Endothelial cell of umbilical vein (primary cell): ENCODE measurements at regions not wholly inside any gene's neighbourhood (a gene's known extent, or its start where the extent isn't known, plus 50 kb on each side); places are given as distances from the start of the nearest gene placed in this dataset.

Source experiments
- BruUV-seq: library from RNA; stranded (reverse); fragments of 400-500 nt; replicated peaks from 2 replicates; lab custom pipeline; 2021; lab: Mats Ljungman, UMichigan
- CTCF ChIA-PET: fragments of 300-600, 350-600 bp; sonication (Branson Sonifier 250); formaldehyde crosslinking; loops from one replicate; lab custom pipeline; 2021; ENCODE audit warnings: antibody characterized with exemption, inconsistent platforms; lab: Charles Lee
- POLR2A ChIA-PET: fragments of 300-600, 350-600 bp; sonication (Branson Sonifier 250); formaldehyde crosslinking; loops from one replicate; lab custom pipeline; 2021; ENCODE audit warnings: antibody characterized with exemption, inconsistent platforms; lab: Charles Lee
- DNase-seq: peaks from one replicate; pipeline ENCODE4 v3.0.0-alpha.2; 2011; ENCODE audit warnings: low read depth, low spot score
- FAIRE-seq: peaks from 2 replicates; lab custom pipeline; 2011; peaks lifted over from hg19 to GRCh38; lab: Jason Lieb, UNC
- H2AFZ ChIP-seq: 2 replicates; pipeline ENCODE4 v1.6.0; 2012; ENCODE audit warnings: low read depth, low read length, control low read depth, inconsistent platforms
- H3K27ac ChIP-seq: 2 replicates; pipeline ENCODE4 v1.5.1; 2011; ENCODE audit warnings: low read depth, mild to moderate bottlenecking, control low read depth, low read length, moderate library complexity; ENCODE audit not compliant: insufficient read depth
- H3K27me3 ChIP-seq, 2 experiments: 2 replicates each; pipeline versions ENCODE4 v1.6.0 to v1.6.1; 2011; ENCODE audit warnings: low read length in 2 of 2, mixed read lengths in 1 of 2; ENCODE audit not compliant: control insufficient read depth in 2 of 2, insufficient read depth in 2 of 2
- H3K36me3 ChIP-seq, 2 experiments: 2 replicates in 1 of 2; 3 replicates in 1 of 2; pipeline ENCODE4 v1.5.1; 2011; ENCODE audit warnings: low read length in 2 of 2, mild to moderate bottlenecking in 1 of 2, moderate library complexity in 1 of 2; ENCODE audit not compliant: control insufficient read depth in 2 of 2, insufficient read depth in 2 of 2; ENCODE audit errors: extremely low read depth in 1 of 2
- H3K4me1 ChIP-seq: 3 replicates; pipeline ENCODE4 v1.5.1; 2011; ENCODE audit warnings: mild to moderate bottlenecking, low read length; ENCODE audit not compliant: control insufficient read depth, insufficient read depth; ENCODE audit errors: extremely low read depth
- H3K4me2 ChIP-seq: 2 replicates; pipeline ENCODE4 v1.6.1; 2011; ENCODE audit warnings: low read length, control low read depth, mixed read lengths; ENCODE audit not compliant: insufficient read depth
- H3K4me3 ChIP-seq, 3 experiments: fragments of 200-600 bp in 1 of 3; sonication (generic), shearing (Covaris generic) in 1 of 3; replicated peaks in 1 of 3; 2 replicates each; pipeline ENCODE4 v1.5.1; 2011 to 2016; ENCODE audit warnings: control low read depth in 3 of 3, low read length in 3 of 3, mild to moderate bottlenecking in 2 of 3, inconsistent platforms in 1 of 3, low read depth in 1 of 3, moderate library complexity in 1 of 3; ENCODE audit not compliant: insufficient read depth in 1 of 3
- H3K79me2 ChIP-seq: 2 replicates; pipeline ENCODE4 v1.6.0; 2012; ENCODE audit warnings: low read length, inconsistent platforms; ENCODE audit not compliant: control insufficient read depth, insufficient read depth
- H3K9ac ChIP-seq: replicated peaks from 2 replicates; pipeline ENCODE3; 2011; ENCODE audit warnings: low read length, control low read depth; ENCODE audit not compliant: insufficient read depth; ENCODE audit errors: extremely low read depth
- H3K9me1 ChIP-seq: replicated peaks from 3 replicates; pipeline ENCODE4 v1.6.0; 2011; ENCODE audit warnings: mild to moderate bottlenecking, low read length; ENCODE audit not compliant: control insufficient read depth, insufficient read depth; ENCODE audit errors: extremely low read depth
- H3K9me3 ChIP-seq: replicated peaks from 2 replicates; pipeline ENCODE4 v1.5.1; 2012; ENCODE audit warnings: low read length, inconsistent platforms; ENCODE audit not compliant: control insufficient read depth, insufficient read depth
- H4K20me1 ChIP-seq: replicated peaks from 2 replicates; pipeline ENCODE3; 2011; ENCODE audit warnings: mild to moderate bottlenecking, low read length; ENCODE audit not compliant: control insufficient read depth, insufficient read depth; ENCODE audit errors: extremely low read depth
- EZH2 ChIP-seq: IDR thresholded peaks from 2 replicates; pipeline ENCODE4 v1.6.1; 2012; ENCODE audit warnings: borderline replicate concordance, low read depth, mild to moderate bottlenecking, moderate library complexity, low read length, inconsistent platforms; ENCODE audit not compliant: severe bottlenecking
- FOS ChIP-seq: IDR thresholded peaks from 2 replicates; pipeline ENCODE4 v1.6.1; 2011; ENCODE audit warnings: mild to moderate bottlenecking, low read length, moderate library complexity, borderline replicate concordance; ENCODE audit not compliant: insufficient read depth
- GATA2 ChIP-seq: IDR thresholded peaks from 2 replicates; pipeline ENCODE4 v1.7.0; 2011; ENCODE audit warnings: low read depth, mild to moderate bottlenecking, moderate library complexity, mixed read lengths, low read length; ENCODE audit not compliant: insufficient read length, insufficient read depth
- JUN ChIP-seq: IDR thresholded peaks from 2 replicates; pipeline ENCODE4 v1.6.1; 2011; ENCODE audit warnings: borderline replicate concordance, low read depth; ENCODE audit not compliant: insufficient read length, insufficient read depth
- MYC ChIP-seq: IDR thresholded peaks from one replicate; pipeline ENCODE4 v1.6.1; 2011; ENCODE audit warnings: mild to moderate bottlenecking, low read depth, low read length
- POLR2A ChIP-seq: IDR thresholded peaks from 2 replicates; pipeline ENCODE4 v1.6.1; 2012; ENCODE audit warnings: low read depth, mild to moderate bottlenecking, control low read depth, low read length
- POLR2AphosphoS5 ChIP-seq: IDR thresholded peaks from 2 replicates; pipeline ENCODE4 v1.6.1; 2012; ENCODE audit warnings: low read depth, mild to moderate bottlenecking, control low read depth, low read length, moderate library complexity; ENCODE audit not compliant: insufficient read depth
- dilution Hi-C: fragments of 300-500 bp; cut with MboI; formaldehyde crosslinking; loops from one replicate; pipeline ENCODE4 v1.15.0; 2019; ENCODE audit warnings: low sequenced_read_pairs; ENCODE audit not compliant: extremely low pct_ligation_motif_present
- intact Hi-C: fragments of 100-400 bp; cut with micrococcal nuclease; formaldehyde crosslinking; loops from one replicate; pipeline ENCODE4 v1.10.0; 2022
- TF ChIP-seq, protein P1 (sequence below), 2 donors: IDR thresholded peaks; 1 replicate in 1 of 2; 2 replicates in 1 of 2; pipeline ENCODE4 v1.5.1; 2011; ENCODE audit warnings: low read length in 2 of 2, mild to moderate bottlenecking in 2 of 2, moderate library complexity in 2 of 2, control low read depth in 1 of 2, inconsistent platforms in 1 of 2, low read depth in 1 of 2; ENCODE audit not compliant: insufficient read depth in 1 of 2; ENCODE audit errors: extremely low read depth in 1 of 2
- TF ChIP-seq, protein P2 (sequence below): IDR thresholded peaks from 2 replicates; pipeline ENCODE4 v1.6.1; 2011; ENCODE audit not compliant: insufficient read depth, insufficient read length

DNA sequence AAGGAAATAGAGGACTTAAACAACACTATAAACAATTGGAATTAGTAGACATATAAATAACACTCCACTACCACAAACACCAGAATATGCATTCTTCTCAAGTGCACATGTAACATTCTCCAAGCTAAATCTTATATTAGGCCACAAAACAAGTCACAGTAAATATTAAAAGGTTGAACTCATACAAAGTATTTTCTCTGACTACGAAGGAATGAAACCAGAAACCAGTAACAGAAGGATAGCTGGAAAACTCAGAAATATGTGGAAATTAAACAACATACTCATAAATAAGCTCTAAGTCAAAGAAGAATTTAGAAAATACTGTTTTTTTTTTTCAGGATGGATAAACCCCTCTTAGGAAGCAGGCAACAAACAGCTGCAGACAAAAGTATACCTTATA lies 77.4 kb upstream of the IGFBP3 start:
- Histone ChIP-seq H3K79me2 (no peaks in the 10 kb centered on the region), H3K27ac (no peak overlapping the region), H4K20me1 (no peaks in the 10 kb centered on the region), H3K27me3 (peaks cover 0 to 1% of the 10 kb centered on the region in 2 experiments), H3K9me1 (no peaks in the 10 kb centered on the region), H3K4me1 (no peaks in the 10 kb centered on the region), H3K9me3 (no peaks in the 10 kb centered on the region), H2AFZ (no peak overlapping the region), H3K9ac (no peak overlapping the region), H3K4me2 (no peak overlapping the region), H3K4me3 (no peak overlapping the region), H3K36me3 (no peaks in the 10 kb centered on the region)
- DNase-seq = no peak
- TF ChIP-seq, protein P1, sequence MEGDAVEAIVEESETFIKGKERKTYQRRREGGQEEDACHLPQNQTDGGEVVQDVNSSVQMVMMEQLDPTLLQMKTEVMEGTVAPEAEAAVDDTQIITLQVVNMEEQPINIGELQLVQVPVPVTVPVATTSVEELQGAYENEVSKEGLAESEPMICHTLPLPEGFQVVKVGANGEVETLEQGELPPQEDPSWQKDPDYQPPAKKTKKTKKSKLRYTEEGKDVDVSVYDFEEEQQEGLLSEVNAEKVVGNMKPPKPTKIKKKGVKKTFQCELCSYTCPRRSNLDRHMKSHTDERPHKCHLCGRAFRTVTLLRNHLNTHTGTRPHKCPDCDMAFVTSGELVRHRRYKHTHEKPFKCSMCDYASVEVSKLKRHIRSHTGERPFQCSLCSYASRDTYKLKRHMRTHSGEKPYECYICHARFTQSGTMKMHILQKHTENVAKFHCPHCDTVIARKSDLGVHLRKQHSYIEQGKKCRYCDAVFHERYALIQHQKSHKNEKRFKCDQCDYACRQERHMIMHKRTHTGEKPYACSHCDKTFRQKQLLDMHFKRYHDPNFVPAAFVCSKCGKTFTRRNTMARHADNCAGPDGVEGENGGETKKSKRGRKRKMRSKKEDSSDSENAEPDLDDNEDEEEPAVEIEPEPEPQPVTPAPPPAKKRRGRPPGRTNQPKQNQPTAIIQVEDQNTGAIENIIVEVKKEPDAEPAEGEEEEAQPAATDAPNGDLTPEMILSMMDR (IDR thresholded peaks at IDR 0.05; ENCODE audit: extremely low read depth in 1 of 2, insufficient read depth in 1 of 2, low read depth in 1 of 2, low read length in 2 of 2) = no peak
- TF ChIP-seq FOS (no peak), JUN (no peak), EZH2 (no peak), POLR2A (no peak), GATA2 (no peak), MYC (no peak), POLR2AphosphoS5 (no peak)
- TF ChIP-seq, protein P2, sequence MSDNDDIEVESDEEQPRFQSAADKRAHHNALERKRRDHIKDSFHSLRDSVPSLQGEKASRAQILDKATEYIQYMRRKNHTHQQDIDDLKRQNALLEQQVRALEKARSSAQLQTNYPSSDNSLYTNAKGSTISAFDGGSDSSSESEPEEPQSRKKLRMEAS = no peak
- no peak for FAIRE-seq
- ChIA-PET POLR2A (no interaction called here), CTCF (no interaction called here)
- intact Hi-C loops = no loop called here
- dilution Hi-C loops = no loop called here
- no TSS peak for BruUV-seq
